Prostate gland (tissue), 2 donors: ENCODE measurements at regions not wholly inside any gene's neighbourhood (a gene's known extent, or its start where the extent isn't known, plus 50 kb on each side); places are given as distances from the start of the nearest gene placed in this dataset.
A peak's percentile ranks its signal among the peaks of the same experiment; 100 is the strongest.
"Not testable (repeated sequence)": the region's sequence is repeated elsewhere in the genome, so short reads cannot be mapped to it uniquely, and the experiment has no call there.

ENCODE experiments used
- DNase-seq: peaks from one replicate; pipeline ENCODE4 v3.0.0-alpha.2; 2019; ENCODE audit warnings: low spot score
- H3K27ac ChIP-seq, 2 donors: fragments of 200-600 bp; sonication (generic); 2 replicates each; pipeline ENCODE4 v1.5.1; 2017 to 2019
- H3K27me3 ChIP-seq: fragments of 200-600 bp; sonication (generic); replicated peaks from 2 replicates; pipeline ENCODE4 v1.5.1; 2019; ENCODE audit not compliant: insufficient read depth
- H3K36me3 ChIP-seq, 2 donors: fragments of 200-600 bp; sonication (generic); 1 replicate in 1 of 2; 2 replicates in 1 of 2; pipeline versions ENCODE4 v1.5.1 to v1.8.1; 2017 to 2019
- H3K4me1 ChIP-seq: fragments of 200-600 bp; sonication (generic); replicated peaks from 2 replicates; pipeline ENCODE4 v1.5.1; 2019
- H3K4me3 ChIP-seq, 2 donors: fragments of 200-600 bp; sonication (generic); 2 replicates each; pipeline ENCODE4 v1.5.1; 2017 to 2019
- H3K9me3 ChIP-seq: fragments of 200-600 bp; sonication (generic); 2 replicates; pipeline ENCODE4 v1.5.1; 2017
- CTCF ChIP-seq, 4 experiments: fragments of 200-600 bp in 2 of 4; fragments of 450-650 bp in 2 of 4; sonication (generic) in 2 of 4; IDR thresholded peaks; 1 replicate in 3 of 4; 2 replicates in 1 of 4; pipeline ENCODE4 v1.5.1; 2016 to 2019; ENCODE audit warnings: antibody characterized with exemption in 4 of 4, mild to moderate bottlenecking in 2 of 4, moderate library complexity in 2 of 4
- POLR2A ChIP-seq: fragments of 450-650 bp; IDR thresholded peaks from one replicate; pipeline ENCODE4 v1.6.1; 2016; ENCODE audit warnings: antibody characterized with exemption, mild to moderate bottlenecking
- POLR2AphosphoS5 ChIP-seq: sonication (generic); formaldehyde crosslinking; IDR thresholded peaks from one replicate; pipeline ENCODE4 v1.6.1; 2017; ENCODE audit warnings: antibody characterized with exemption
- WGBS: methylation state at CpG from one replicate; pipeline ENCODE4 v1.1.5; 2018; 5-methylcytosine and 5-hydroxymethylcytosine counted together
- intact Hi-C: fragments of 100-400 bp; cut with DNase I; formaldehyde crosslinking; loops from one replicate; pipeline ENCODE4 v1.14.2; 2022

- DNase-seq = peak; percentile 31
- TF ChIP-seq POLR2AphosphoS5 (peak; percentile 4), POLR2A (no peak), CTCF (IDR thresholded peaks at IDR 0.05) (no peak)
- Histone ChIP-seq H3K27ac (peak overlapping the region; percentile 72 to 76), H3K9me3 (no peaks in the 10 kb centered on the region), H3K4me3 (no peak overlapping the region), H3K27me3 (no peaks in the 10 kb centered on the region), H3K36me3 (no peaks in the 10 kb centered on the region), H3K4me1 (peaks cover 12% of the 10 kb centered on the region)
- intact Hi-C loops = no loop called here
- 31% methylated on average over 12 of the region's 12 CpGs for WGBS
Observed at GRCh38 chr15:100770661-100771584, 108.7 kb upstream of the ALDH1A3 start.

GRCh38 chr15:100771746-100772145 lies 107.9 kb upstream of the ALDH1A3 start:
- no peaks in the 10 kb centered on the region for H3K36me3 ChIP-seq
- WGBS = 8% methylated on average over 4 of the region's 4 CpGs
- intact Hi-C loops = no loop called here
- peak overlapping the region; percentile 72 to 76 for H3K27ac ChIP-seq
- peaks cover 12% of the 10 kb centered on the region for H3K4me1 ChIP-seq
- TF ChIP-seq POLR2A (no peak), POLR2AphosphoS5 (peak; percentile 77)
- H3K27me3 ChIP-seq = no peaks in the 10 kb centered on the region
- H3K9me3 ChIP-seq = no peaks in the 10 kb centered on the region
- DNase-seq = peak; percentile 88
- H3K4me3 ChIP-seq = no peak overlapping the region

- WGBS = 61% methylated on average over 6 of the region's 6 CpGs
- intact Hi-C loops = no loop called here
- Histone ChIP-seq H3K27ac (peak overlapping the region; percentile 72 to 76), H3K4me3 (no peak overlapping the region), H3K36me3 (no peaks in the 10 kb centered on the region), H3K27me3 (no peaks in the 10 kb centered on the region), H3K4me1 (peaks cover 12% of the 10 kb centered on the region), H3K9me3 (no peaks in the 10 kb centered on the region)
- no peak for DNase-seq
- TF ChIP-seq POLR2AphosphoS5 = no peak
- TF ChIP-seq CTCF (IDR thresholded peaks at IDR 0.05) = no peak
- TF ChIP-seq POLR2A = no peak
Observed at GRCh38 chr15:100772478-100772877, 107.2 kb upstream of the ALDH1A3 start.

GRCh38 chr15:100772892-100773520 lies 106.6 kb upstream of the ALDH1A3 start:
- peaks cover 12% of the 10 kb centered on the region for H3K4me1 ChIP-seq
- no peaks in the 10 kb centered on the region for H3K36me3 ChIP-seq
- 71% methylated on average over 9 of the region's 9 CpGs for WGBS
- intact Hi-C loops = no loop called here
- H3K9me3 ChIP-seq = no peaks in the 10 kb centered on the region
- no peak overlapping the region for H3K4me3 ChIP-seq
- peak overlapping the region; percentile 72 to 76 for H3K27ac ChIP-seq
- no peak for DNase-seq
- H3K27me3 ChIP-seq = no peaks in the 10 kb centered on the region
- TF ChIP-seq CTCF (IDR thresholded peaks at IDR 0.05) = no peak
- no peak for TF ChIP-seq POLR2A
- TF ChIP-seq POLR2AphosphoS5 = no peak

GRCh38 chr15:100774044-100774443 lies 105.6 kb upstream of the ALDH1A3 start:
- whole genome bisulfite sequencing = 94% methylated on average over 13 of the region's 28 CpGs
- H3K4me3 ChIP-seq, H3K9me3 ChIP-seq, intact Hi-C loops, H3K27ac ChIP-seq, H3K36me3 ChIP-seq, DNase-seq, H3K27me3 ChIP-seq: not testable (repeated sequence)
- H3K4me1 ChIP-seq = peaks cover 12% of the 10 kb centered on the region
